ENCODE measurements at regions not wholly inside any gene's neighbourhood (a gene's known extent, or its start where the extent isn't known, plus 50 kb on each side); places are given as distances from the start of the nearest gene placed in this dataset.

DNA sequence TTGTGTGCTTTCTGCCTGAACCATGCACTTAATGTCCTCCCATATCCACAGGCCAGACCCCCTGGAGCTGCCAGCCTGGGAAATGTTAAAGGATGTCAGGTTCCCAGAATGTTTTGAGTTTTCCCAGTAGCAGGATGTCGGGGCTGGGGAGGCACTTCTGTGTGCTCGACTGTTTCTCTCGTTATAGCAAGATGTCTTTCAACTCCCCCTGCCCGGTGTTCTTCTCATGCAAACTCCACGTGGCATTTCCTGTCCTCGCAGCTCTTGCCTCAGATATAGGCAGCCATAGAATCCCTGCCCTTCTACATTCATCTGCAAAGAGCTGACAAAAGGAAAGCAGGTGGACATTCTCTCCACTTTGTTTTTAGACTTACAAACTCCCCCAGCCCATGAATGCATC lies 457.2 kb upstream of the CDH11 start:
- H3K27ac ChIP-seq (ENCODE audit: poor library complexity, severe bottlenecking), result no peak overlapping the region
- DNase-seq (ENCODE audit: low spot score), result no peak
- ATAC-seq (ENCODE audit: low read depth), result no peak
- no peaks in the 10 kb centered on the region for H3K9me3 ChIP-seq (ENCODE audit: severe bottlenecking)
- no peaks in the 10 kb centered on the region for H3K27me3 ChIP-seq (ENCODE audit: insufficient read depth, poor library complexity, severe bottlenecking)
- H3K4me3 ChIP-seq (ENCODE audit: severe bottlenecking), result no peak overlapping the region
- no peaks in the 10 kb centered on the region for H3K4me1 ChIP-seq (ENCODE audit: insufficient read depth, poor library complexity, severe bottlenecking)
- H3K36me3 ChIP-seq (ENCODE audit: low read depth), result no peaks in the 10 kb centered on the region
- TF ChIP-seq, protein P1, sequence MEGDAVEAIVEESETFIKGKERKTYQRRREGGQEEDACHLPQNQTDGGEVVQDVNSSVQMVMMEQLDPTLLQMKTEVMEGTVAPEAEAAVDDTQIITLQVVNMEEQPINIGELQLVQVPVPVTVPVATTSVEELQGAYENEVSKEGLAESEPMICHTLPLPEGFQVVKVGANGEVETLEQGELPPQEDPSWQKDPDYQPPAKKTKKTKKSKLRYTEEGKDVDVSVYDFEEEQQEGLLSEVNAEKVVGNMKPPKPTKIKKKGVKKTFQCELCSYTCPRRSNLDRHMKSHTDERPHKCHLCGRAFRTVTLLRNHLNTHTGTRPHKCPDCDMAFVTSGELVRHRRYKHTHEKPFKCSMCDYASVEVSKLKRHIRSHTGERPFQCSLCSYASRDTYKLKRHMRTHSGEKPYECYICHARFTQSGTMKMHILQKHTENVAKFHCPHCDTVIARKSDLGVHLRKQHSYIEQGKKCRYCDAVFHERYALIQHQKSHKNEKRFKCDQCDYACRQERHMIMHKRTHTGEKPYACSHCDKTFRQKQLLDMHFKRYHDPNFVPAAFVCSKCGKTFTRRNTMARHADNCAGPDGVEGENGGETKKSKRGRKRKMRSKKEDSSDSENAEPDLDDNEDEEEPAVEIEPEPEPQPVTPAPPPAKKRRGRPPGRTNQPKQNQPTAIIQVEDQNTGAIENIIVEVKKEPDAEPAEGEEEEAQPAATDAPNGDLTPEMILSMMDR (IDR thresholded peaks at IDR 0.05; ENCODE audit: poor library complexity, severe bottlenecking), result no peak

DNA sequence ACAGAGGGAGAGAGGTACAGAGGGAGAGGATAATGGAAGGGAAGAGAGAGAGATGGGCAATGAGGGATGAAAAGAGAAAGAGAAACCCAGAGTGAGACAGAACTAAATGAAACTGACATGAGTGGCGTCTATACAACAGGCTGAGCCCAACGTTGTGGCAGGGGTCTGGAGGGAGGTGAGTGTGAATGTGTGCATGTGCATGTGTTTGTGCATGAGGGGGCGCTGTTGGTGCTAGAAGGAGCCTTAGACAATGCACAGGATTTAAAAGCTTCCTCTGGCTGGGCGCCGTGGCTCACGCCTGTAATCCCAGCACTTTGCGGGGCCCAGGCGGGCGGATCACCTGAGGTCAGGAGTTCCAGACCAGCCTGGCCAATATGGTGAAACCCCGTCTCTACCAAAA lies 454.8 kb upstream of the CDH11 start:
- no peaks in the 10 kb centered on the region for H3K36me3 ChIP-seq (ENCODE audit: low read depth)
- H3K27ac ChIP-seq (ENCODE audit: poor library complexity, severe bottlenecking), result no peak overlapping the region
- ATAC-seq (ENCODE audit: low read depth), result no peak
- H3K9me3 ChIP-seq (ENCODE audit: severe bottlenecking), result no peaks in the 10 kb centered on the region
- TF ChIP-seq, protein P1 (IDR thresholded peaks at IDR 0.05; ENCODE audit: poor library complexity, severe bottlenecking), result no peak
- H3K4me3 ChIP-seq (ENCODE audit: severe bottlenecking), result no peak overlapping the region
- H3K4me1 ChIP-seq (ENCODE audit: insufficient read depth, poor library complexity, severe bottlenecking), result peaks cover 12% of the 10 kb centered on the region
- DNase-seq (ENCODE audit: low spot score), result no peak
- no peaks in the 10 kb centered on the region for H3K27me3 ChIP-seq (ENCODE audit: insufficient read depth, poor library complexity, severe bottlenecking)

DNA sequence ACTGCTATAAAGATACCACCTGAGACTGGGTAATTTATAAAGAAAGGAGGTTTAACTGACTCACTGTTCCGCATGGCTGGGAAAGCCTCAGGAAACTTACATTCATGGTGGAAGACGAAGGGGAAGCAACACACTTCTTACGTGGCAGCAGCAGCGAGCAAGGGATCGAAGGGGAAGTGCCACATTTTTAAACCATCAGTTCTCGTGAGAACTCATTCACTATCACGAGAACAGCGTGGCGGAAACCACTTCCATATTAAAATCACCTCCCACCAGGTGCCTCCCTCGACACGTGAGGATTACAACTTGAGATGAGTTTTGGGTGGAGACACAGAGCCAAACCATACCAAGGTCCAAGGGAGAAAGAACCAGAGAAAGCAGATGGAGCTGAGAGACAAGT lies 454.3 kb upstream of the CDH11 start:
- H3K4me3 ChIP-seq (ENCODE audit: severe bottlenecking), result no peak overlapping the region
- ATAC-seq (ENCODE audit: low read depth), result no peak
- no peaks in the 10 kb centered on the region for H3K9me3 ChIP-seq (ENCODE audit: severe bottlenecking)
- TF ChIP-seq, protein P1 (IDR thresholded peaks at IDR 0.05; ENCODE audit: poor library complexity, severe bottlenecking), result no peak
- peaks cover 13% of the 10 kb centered on the region for H3K4me1 ChIP-seq (ENCODE audit: insufficient read depth, poor library complexity, severe bottlenecking)
- H3K27me3 ChIP-seq (ENCODE audit: insufficient read depth, poor library complexity, severe bottlenecking), result no peaks in the 10 kb centered on the region
- H3K27ac ChIP-seq (ENCODE audit: poor library complexity, severe bottlenecking), result no peak overlapping the region
- no peaks in the 10 kb centered on the region for H3K36me3 ChIP-seq (ENCODE audit: low read depth)
- DNase-seq (ENCODE audit: low spot score), result no peak

DNA sequence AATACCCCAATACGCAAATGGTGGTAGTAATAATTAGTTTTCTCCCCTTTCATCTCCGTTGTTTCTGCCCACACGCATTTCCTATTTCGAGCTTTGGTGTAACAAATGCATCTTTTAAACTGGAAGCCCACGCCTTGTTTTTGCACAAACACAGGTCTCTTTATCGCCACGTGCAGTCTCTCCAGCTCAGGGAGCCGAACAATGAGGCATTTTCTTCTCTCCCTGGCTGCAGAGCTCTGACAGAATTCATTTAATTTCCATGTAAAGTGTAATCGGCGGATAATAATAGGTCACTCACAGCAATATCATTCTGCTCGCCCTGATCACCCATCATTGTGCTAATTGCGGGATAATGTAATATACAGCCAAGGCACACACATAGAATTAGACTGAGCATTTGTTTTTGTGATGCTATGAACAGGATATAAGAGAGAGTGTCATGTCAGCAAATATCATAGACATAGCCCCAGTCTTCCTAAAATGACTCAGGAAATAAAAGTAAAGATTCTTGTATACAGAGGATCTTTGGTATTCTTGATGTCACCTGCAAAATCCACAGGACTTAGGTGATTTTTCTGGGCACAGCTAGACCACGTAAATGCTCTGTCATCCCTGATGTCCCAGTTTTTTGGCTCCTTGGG lies 452.6 kb upstream of the CDH11 start:
- peaks cover 16% of the 10 kb centered on the region for H3K4me1 ChIP-seq (ENCODE audit: insufficient read depth, poor library complexity, severe bottlenecking)
- DNase-seq (ENCODE audit: low spot score) (no peak), ATAC-seq (ENCODE audit: low read depth) (no peak)
- no peaks in the 10 kb centered on the region for H3K27me3 ChIP-seq (ENCODE audit: insufficient read depth, poor library complexity, severe bottlenecking)
- TF ChIP-seq, protein P1 (IDR thresholded peaks at IDR 0.05; ENCODE audit: poor library complexity, severe bottlenecking), result no peak
- no peak overlapping the region for H3K4me3 ChIP-seq (ENCODE audit: severe bottlenecking)
- no peak overlapping the region for H3K27ac ChIP-seq (ENCODE audit: poor library complexity, severe bottlenecking)
- no peaks in the 10 kb centered on the region for H3K9me3 ChIP-seq (ENCODE audit: severe bottlenecking)
- H3K36me3 ChIP-seq (ENCODE audit: low read depth), result no peaks in the 10 kb centered on the region

DNA sequence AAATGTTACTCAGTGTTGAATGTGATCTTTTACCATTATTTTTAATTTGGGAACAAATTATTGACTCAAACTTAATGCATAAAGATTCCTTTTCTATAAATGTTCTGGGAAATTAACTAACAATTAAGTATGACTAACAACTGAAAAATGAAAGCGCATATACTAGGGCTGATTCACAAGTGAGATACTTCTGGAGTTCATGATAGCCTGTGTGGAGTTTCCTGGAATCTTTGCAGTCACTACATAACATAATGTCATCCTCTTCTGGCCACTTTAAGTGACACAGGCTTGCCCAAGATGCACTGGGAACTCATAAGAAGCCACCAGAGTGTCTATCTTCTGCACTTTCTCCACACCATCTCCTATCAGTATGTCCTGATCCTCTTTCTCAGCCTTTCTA lies 450.3 kb upstream of the CDH11 start:
- H3K27ac ChIP-seq (ENCODE audit: poor library complexity, severe bottlenecking), result peak overlapping the region; percentile 72

More for the DNA sequence above, 450.3 kb upstream of the CDH11 start:
- Histone ChIP-seq H3K36me3 (ENCODE audit: low read depth) (no peaks in the 10 kb centered on the region), H3K9me3 (ENCODE audit: severe bottlenecking) (no peaks in the 10 kb centered on the region), H3K27me3 (ENCODE audit: insufficient read depth, poor library complexity, severe bottlenecking) (no peaks in the 10 kb centered on the region), H3K4me3 (ENCODE audit: severe bottlenecking) (no peak overlapping the region), H3K4me1 (ENCODE audit: insufficient read depth, poor library complexity, severe bottlenecking) (peaks cover 16% of the 10 kb centered on the region)
- DNase-seq (ENCODE audit: low spot score), result no peak
- peak; percentile 100 for ATAC-seq (ENCODE audit: low read depth)
- TF ChIP-seq, protein P1 (IDR thresholded peaks at IDR 0.05; ENCODE audit: poor library complexity, severe bottlenecking), result peak; percentile 58
